ENCODE measurements at regions not wholly inside any gene's neighbourhood (a gene's known extent, or its start where the extent isn't known, plus 50 kb on each side); places are given as distances from the start of the nearest gene placed in this dataset.

GRCh38 chr13:73281746-73282145 lies 222.9 kb downstream of the KLF5 start:
- no peaks in the 10 kb centered on the region for H3K36me3 ChIP-seq (ENCODE audit: insufficient read depth, low read length)
- no peaks in the 10 kb centered on the region for H3K27me3 ChIP-seq (ENCODE audit: insufficient read depth, low read depth, low read length)
- no peaks in the 10 kb centered on the region for H3F3A ChIP-seq (ENCODE audit: insufficient read depth, low read length, poor library complexity, severe bottlenecking)
- no peaks in the 10 kb centered on the region for H4K20me1 ChIP-seq (ENCODE audit: insufficient read depth)
- no peak overlapping the region for H3K4me3 ChIP-seq (ENCODE audit: low read length)
- TF ChIP-seq POLR2AphosphoS5 (IDR thresholded peaks at IDR 0.05) (no peak), EZH2 (IDR thresholded peaks at IDR 0.05; ENCODE audit: borderline replicate concordance, insufficient read depth, low read length, poor library complexity, severe bottlenecking) (no peak), EP300 (conservative IDR thresholded peaks at IDR 0.05; ENCODE audit: poor library complexity, severe bottlenecking) (no peak), MXI1 (conservative IDR thresholded peaks at IDR 0.05; ENCODE audit: poor library complexity, severe bottlenecking) (no peak), CTCF (IDR thresholded peaks at IDR 0.05; ENCODE audit: poor library complexity, severe bottlenecking) (no peak)
- no peak overlapping the region for H3K27ac ChIP-seq (ENCODE audit: low read length)
- H2AFZ ChIP-seq (ENCODE audit: low read depth, low read length) = no peak overlapping the region
- H3K9me2 ChIP-seq (ENCODE audit: insufficient read depth, low read length) = no peaks in the 10 kb centered on the region
- H3K9me3 ChIP-seq (ENCODE audit: low read length) = no peaks in the 10 kb centered on the region
- H3K79me2 ChIP-seq (replicated peaks; ENCODE audit: insufficient read depth, low read length) = no peaks in the 10 kb centered on the region
- no peak overlapping the region for H3K9ac ChIP-seq (ENCODE audit: low read length)
- no peak overlapping the region for H3K4me2 ChIP-seq (ENCODE audit: low read length)

- H3F3A ChIP-seq (ENCODE audit: insufficient read depth, low read length, poor library complexity, severe bottlenecking) = no peaks in the 10 kb centered on the region
- H3K36me3 ChIP-seq (ENCODE audit: insufficient read depth, low read length) = no peaks in the 10 kb centered on the region
- no peaks in the 10 kb centered on the region for H4K20me1 ChIP-seq (ENCODE audit: insufficient read depth)
- H3K9ac ChIP-seq (ENCODE audit: low read length) = no peak overlapping the region
- no peaks in the 10 kb centered on the region for H3K27me3 ChIP-seq (ENCODE audit: insufficient read depth, low read depth, low read length)
- TF ChIP-seq EZH2 (IDR thresholded peaks at IDR 0.05; ENCODE audit: borderline replicate concordance, insufficient read depth, low read length, poor library complexity, severe bottlenecking) (no peak), POLR2AphosphoS5 (IDR thresholded peaks at IDR 0.05) (no peak), CTCF (IDR thresholded peaks at IDR 0.05; ENCODE audit: poor library complexity, severe bottlenecking) (no peak), REST (IDR thresholded peaks at IDR 0.05; ENCODE audit: borderline replicate concordance) (no peak), RAD21 (conservative IDR thresholded peaks at IDR 0.05) (no peak), EP300 (conservative IDR thresholded peaks at IDR 0.05; ENCODE audit: poor library complexity, severe bottlenecking) (no peak), SMC3 (conservative IDR thresholded peaks at IDR 0.05; ENCODE audit: poor library complexity) (no peak), MXI1 (conservative IDR thresholded peaks at IDR 0.05; ENCODE audit: poor library complexity, severe bottlenecking) (no peak), TAF1 (IDR thresholded peaks at IDR 0.05; ENCODE audit: low read depth) (no peak)
- H3K79me2 ChIP-seq (replicated peaks; ENCODE audit: insufficient read depth, low read length) = no peaks in the 10 kb centered on the region
- no peaks in the 10 kb centered on the region for H3K9me2 ChIP-seq (ENCODE audit: insufficient read depth, low read length)
- no peak overlapping the region for H3K27ac ChIP-seq (ENCODE audit: low read length)
- no peaks in the 10 kb centered on the region for H3K9me3 ChIP-seq (ENCODE audit: low read length)
- H2AFZ ChIP-seq (ENCODE audit: low read depth, low read length) = no peak overlapping the region
- H3K4me3 ChIP-seq (ENCODE audit: low read length) = no peak overlapping the region
- no peak overlapping the region for H3K4me2 ChIP-seq (ENCODE audit: low read length)
These were observed 219.4 kb downstream of the KLF5 start for GRCh38 chr13:73278186-73278585.

All from neural cell (in vitro differentiated cells).